ENCODE measurements at regions not wholly inside any gene's neighbourhood (a gene's known extent, or its start where the extent isn't known, plus 50 kb on each side); places are given as distances from the start of the nearest gene placed in this dataset.
"Not testable (repeated sequence)": the region's sequence is repeated elsewhere in the genome, so short reads cannot be mapped to it uniquely, and the experiment has no call there.

- intact Hi-C loops (cut with DNase I) = no loop called here
Observed at GRCh38 chr1:196160066-196160795, 448.0 kb downstream of the KCNT2 start.

DNA sequence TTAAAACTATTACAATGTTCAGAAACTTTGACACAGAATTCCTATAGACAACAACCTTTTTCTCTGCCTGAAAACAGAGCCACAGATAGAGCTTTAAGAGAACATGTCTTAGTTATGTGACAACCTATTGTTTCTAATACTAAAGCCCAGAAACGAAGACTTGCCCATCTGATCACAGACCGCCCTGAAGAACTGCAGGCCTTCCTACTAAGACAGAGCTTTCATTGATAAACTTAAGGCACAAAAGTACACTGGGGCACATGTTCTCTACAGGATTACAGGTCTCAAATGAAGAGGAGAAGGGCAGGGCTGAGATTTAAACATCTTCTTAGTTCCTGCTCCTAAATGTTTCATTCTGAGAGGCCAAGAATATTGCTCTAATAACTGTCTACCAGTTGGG, 452.7 kb downstream of the KCNT2 start:
- DNase-seq (ENCODE audit: low spot score) = no peak
- intact Hi-C loops (cut with DNase I) = no loop called here

More at GRCh38 chr1:196160066-196160795, 448.0 kb downstream of the KCNT2 start:
- DNase-seq (ENCODE audit: low spot score) = no peak

DNA sequence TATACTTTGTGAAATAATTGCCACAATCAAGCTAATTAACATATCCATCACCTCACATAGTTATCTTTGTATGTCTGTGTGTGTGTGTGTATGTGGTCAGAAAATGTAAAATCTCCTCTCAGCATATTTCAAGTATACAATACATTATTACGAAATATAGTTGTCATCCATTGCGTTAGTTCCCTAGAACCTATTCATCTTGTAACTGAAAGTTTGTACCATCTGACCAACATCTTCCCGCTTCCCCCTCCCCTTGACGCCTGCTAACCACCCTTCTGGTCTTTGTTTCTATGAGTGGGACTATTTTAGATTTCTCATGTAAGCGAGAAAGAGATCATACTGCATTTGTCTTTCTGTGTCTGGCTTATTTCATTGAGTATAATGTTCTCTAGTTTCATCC, 455.3 kb downstream of the KCNT2 start:
- intact Hi-C loops (cut with DNase I) = no loop called here
- DNase-seq (ENCODE audit: low spot score) = no peak

GRCh38 chr1:196152086-196152485, 456.2 kb downstream of the KCNT2 start:
- DNase-seq (ENCODE audit: low spot score) = no peak
- intact Hi-C loops (cut with DNase I) = no loop called here

DNA sequence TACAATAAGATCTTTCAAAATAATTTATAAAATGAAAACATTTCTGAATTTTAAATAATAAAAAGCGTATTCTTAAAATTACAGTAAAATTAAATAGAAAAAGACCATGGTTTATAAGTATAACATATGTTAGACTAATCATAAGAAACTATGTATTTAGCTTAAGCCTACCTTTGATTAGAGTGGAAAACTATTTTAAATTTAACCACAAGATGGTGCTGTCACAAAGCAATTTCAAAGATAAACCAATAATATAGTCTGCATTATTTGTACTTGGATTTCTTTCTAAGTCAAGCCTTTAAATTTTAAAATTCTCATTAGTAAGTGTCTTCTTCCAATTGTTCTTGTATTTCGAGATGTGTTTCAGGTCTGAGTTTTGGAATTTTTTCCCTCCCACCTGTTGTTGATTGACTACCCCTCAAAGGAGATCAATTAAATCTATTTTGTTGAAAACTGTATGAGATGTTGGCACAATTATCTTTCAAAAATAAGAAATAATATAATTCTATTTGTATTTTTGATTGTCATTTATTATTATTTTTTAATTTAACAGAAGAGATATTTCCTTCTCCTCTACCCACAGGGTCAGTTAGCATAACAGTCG, 459.8 kb downstream of the KCNT2 start:
- intact Hi-C loops (cut with DNase I) = loop anchor here (5.0 kb wide), 2 partner anchors 164 to 514 kb away; no protein-coding TSS in a partner anchor

DNA sequence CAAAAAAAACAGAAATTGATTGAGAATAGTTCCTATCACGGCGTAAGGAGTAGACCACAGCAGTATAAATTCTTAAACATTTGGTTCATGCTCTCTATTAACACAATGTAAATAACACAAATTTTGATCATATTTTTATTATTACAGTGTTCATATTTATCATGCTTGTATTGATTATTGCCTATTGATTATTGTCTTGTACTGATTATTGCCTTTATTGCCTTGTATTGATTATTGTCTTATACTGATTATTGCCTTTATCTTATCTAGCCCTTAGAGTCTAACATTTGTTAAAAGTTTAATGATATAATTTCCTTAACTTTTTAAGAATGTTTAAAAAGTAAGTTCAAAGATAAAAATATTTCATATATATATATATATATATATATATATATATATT, 460.7 kb downstream of the KCNT2 start:
- no peak for DNase-seq (ENCODE audit: low spot score)
- intact Hi-C loops (cut with DNase I) = loop anchor here (5.0 kb wide), 2 partner anchors 165 to 515 kb away; no protein-coding TSS in a partner anchor

More for the DNA sequence above, 459.8 kb downstream of the KCNT2 start:
- DNase-seq (ENCODE audit: low spot score) = no peak

DNA sequence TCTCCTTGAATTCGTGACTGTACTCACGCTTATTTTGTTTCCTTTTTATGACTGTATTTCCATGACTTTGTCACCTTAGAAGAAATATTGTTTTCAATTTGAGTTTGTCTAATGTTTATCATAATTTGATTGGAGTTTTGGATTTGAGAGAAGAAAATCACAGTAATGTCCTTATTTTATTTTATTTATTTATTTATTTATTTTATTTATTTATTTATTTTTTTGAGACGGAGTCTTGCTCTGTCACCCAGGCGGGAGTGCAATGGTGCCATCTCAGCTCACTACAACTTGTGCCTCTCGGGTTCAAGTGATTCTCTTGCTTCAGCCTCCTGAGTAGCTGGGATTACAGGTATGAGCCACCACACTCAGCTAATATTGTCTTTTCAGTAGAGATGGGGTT, 463.1 kb downstream of the KCNT2 start:
- intact Hi-C loops (cut with DNase I) = loop anchor here (5.0 kb wide), 2 partner anchors 167 to 517 kb away; no protein-coding TSS in a partner anchor
- not testable (repeated sequence) for DNase-seq (ENCODE audit: low spot score)

- intact Hi-C loops (cut with DNase I) = no loop called here
- DNase-seq (ENCODE audit: low spot score) = no peak
Observed at GRCh38 chr1:196144588-196144987, 463.7 kb downstream of the KCNT2 start.

DNA sequence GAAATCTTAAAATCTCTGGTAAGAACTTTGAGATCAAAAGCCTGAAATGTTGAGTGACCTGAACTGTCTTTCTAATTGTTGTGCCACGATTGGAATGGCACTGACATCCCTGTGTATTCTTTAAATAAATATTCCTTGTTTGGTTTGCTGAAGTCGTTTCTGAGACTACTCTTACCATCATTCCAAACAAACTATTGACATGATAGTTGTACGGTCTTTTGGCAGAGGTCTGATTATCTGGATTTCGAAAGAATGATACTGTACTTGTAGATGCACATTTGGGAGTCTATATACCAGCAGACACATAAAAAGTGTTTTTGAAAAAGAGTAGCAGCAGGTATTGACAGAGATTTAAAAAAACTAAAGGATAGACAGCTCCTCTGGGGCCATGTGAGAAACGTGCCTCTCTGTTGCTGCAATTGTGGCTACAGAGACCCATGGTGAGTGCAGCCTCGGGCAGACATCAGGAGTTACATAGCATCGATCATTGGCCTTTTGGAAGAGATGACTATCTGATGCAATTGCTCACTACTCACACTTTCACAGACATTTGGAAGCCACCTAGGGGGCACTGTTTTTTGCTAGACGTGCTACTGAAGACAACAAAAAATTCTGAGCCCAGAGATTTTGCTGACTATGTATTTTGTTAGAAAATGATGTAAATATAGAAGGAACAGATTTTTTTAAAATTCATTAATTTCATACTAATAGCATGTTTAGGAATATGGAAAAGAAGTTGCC, 464.5 kb downstream of the KCNT2 start:
- intact Hi-C loops (cut with DNase I) = no loop called here
- DNase-seq (ENCODE audit: low spot score) = no peak

- intact Hi-C loops (cut with DNase I) = no loop called here
- DNase-seq (ENCODE audit: low spot score) = no peak
Observed at GRCh38 chr1:196142111-196142640, 466.1 kb downstream of the KCNT2 start.

DNA sequence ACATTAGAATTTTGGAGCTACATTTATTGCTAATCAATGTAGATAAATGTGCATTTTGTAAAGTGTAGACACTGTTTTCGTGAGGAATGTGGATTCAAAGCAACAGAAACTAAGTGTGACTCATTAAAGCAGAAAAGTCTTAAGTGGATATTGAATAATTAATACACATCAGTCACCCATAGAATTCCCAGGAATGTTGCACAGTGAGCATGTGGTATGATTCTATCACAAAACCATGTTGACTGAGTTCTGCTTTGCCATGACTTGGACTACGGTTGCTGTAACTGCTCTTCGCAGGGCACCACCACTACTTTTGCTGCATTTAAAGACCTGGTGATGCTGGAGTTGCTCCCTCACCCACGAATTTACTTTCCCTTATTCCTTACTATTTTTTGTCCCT, 471.8 kb downstream of the KCNT2 start:
- intact Hi-C loops (cut with DNase I) = no loop called here
- DNase-seq (ENCODE audit: low spot score) = no peak

DNA sequence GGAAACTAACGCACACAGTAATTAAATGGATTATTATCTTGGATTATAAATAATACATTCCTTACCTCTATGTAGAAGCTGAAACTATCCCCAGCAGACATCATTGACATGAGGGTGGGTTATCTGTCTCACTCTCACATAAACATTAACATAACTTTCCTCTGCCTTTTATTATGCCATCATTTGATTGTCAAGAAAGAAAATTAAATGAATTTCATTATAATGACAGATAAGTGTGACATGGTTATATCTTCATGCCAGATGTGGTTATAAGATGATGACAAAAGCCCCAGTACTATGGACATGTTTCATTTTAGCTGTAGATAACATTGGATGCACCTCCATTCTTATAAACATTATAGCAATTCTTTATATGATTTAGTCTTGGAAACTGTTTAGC, 476.5 kb downstream of the KCNT2 start:
- no peak for DNase-seq (ENCODE audit: low spot score)

GRCh38 chr1:196128835-196129234, 479.4 kb downstream of the KCNT2 start:
- DNase-seq (ENCODE audit: low spot score) = no peak
- intact Hi-C loops (cut with DNase I) = no loop called here

More for the DNA sequence above, 476.5 kb downstream of the KCNT2 start:
- intact Hi-C loops (cut with DNase I) = no loop called here

GRCh38 chr1:196121181-196121580, 487.1 kb downstream of the KCNT2 start:
- intact Hi-C loops (cut with DNase I) = no loop called here
- DNase-seq (ENCODE audit: low spot score) = no peak

GRCh38 chr1:196115646-196116045, 492.6 kb downstream of the KCNT2 start:
- intact Hi-C loops (cut with DNase I) = no loop called here
- DNase-seq (ENCODE audit: low spot score) = peak; percentile 78

GRCh38 chr1:196114193-196114592, 494.0 kb downstream of the KCNT2 start:
- intact Hi-C loops (cut with DNase I) = no loop called here
- no peak for DNase-seq (ENCODE audit: low spot score)

DNA sequence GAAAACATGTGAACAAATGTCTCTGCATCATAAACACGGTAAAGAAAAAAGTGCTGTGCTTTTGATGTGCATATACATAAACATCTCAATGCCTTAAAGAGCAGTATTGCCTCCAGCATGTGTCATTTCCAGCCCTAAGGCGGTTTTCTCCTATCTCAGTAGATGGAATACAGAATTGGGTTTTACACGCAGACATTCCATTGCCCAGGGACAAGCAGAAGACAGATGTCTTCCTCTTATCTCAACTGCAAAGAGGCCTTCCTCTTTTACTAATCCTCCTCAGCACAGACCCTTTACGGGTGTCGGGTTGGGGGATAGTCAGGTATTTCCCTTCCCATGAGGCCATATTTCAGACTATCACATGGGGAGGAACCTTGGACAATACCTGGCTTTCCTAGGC, 499.2 kb downstream of the KCNT2 start:
- DNase-seq (ENCODE audit: low spot score); intact Hi-C loops (cut with DNase I): not testable (repeated sequence)

GRCh38 chr1:196105901-196106300, 502.3 kb downstream of the KCNT2 start:
- DNase-seq (ENCODE audit: low spot score) = no peak
- intact Hi-C loops (cut with DNase I) = no loop called here

GRCh38 chr1:196102826-196103225, 505.4 kb downstream of the KCNT2 start:
- intact Hi-C loops (cut with DNase I) = no loop called here
- no peak for DNase-seq (ENCODE audit: low spot score)

GRCh38 chr1:196098000-196098399, 510.2 kb downstream of the KCNT2 start:
- intact Hi-C loops (cut with DNase I) = no loop called here

More at GRCh38 chr1:196098000-196098399, 510.2 kb downstream of the KCNT2 start:
- no peak for DNase-seq (ENCODE audit: low spot score)
